DMS153 treated with DMSO at 0.1 percent for 48 hours (cell line): ENCODE measurements at regions not wholly inside any gene's neighbourhood (a gene's known extent, or its start where the extent isn't known, plus 50 kb on each side); places are given as distances from the start of the nearest gene placed in this dataset.

ENCODE experiments used
- DNase-seq: peaks from one replicate; lab custom pipeline; 2025; ENCODE audit not compliant: unreplicated experiment; lab: John Stamatoyannopoulos, UW

GRCh38 chr4:111466811-111467604 lies 678.2 kb upstream of the FAM241A start:
- DNase-seq: no peak

DNA sequence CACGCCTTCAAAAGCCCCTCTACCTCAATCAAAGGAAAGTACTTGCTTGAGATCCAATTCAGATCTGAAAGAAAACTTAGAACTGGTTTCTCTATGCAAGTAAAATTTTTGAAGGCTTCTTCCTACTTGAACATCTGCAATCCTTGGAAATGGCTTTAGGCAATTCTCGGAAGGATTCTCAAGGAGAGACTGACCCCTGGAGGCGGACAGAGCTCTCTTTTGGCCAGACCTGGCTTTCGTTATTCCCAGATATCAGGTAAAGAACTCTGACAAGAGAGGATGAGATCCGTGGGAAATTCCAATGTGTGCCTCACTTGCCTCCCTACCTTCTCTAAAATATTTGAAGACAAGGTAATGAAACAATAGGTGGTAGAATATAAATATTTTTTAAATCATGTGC lies 670.3 kb upstream of the FAM241A start:
- peak; percentile 5 for DNase-seq

DNA sequence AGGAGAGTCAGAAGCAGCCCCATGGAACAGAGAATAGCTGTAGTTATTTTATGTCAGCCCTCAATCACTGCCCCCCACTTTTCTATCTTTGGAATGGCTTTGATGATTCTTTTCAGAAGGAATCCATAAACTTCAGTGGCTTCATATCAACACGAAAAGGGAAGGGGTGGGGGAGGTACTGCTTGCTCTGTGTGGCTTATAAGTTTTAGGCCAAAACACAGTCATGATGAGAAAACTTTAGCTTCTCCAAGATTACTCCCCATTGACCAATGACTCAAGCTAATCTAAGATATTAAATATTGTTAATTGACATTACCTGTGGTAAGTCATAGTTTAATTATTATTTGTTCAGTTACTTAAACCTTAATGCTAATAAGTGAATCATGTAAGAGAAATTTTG lies 669.6 kb upstream of the FAM241A start:
- DNase-seq: no peak

- no peak for DNase-seq
Observed at GRCh38 chr4:111480510-111480909, 664.7 kb upstream of the FAM241A start.

GRCh38 chr4:111483375-111484169 lies 661.7 kb upstream of the FAM241A start:
- DNase-seq: no peak

DNA sequence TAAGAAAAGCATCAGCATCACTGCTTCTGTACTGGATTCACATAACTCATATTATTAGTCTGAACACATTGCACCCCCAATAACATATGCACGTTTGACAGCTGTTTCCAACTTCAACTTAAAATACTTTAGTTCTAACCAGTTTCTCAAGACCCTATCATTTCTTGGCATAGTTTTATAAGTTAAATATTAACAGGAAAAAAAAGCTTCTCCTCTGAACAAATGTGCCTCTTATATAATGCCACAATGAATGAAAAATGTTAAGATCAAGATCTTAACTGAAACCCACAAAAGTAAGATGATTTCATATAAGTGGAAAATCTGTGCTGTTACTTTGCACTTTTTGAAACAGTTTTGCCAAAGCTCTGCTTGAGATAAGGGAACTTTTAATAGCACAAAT lies 652.8 kb upstream of the FAM241A start:
- DNase-seq: no peak

DNA sequence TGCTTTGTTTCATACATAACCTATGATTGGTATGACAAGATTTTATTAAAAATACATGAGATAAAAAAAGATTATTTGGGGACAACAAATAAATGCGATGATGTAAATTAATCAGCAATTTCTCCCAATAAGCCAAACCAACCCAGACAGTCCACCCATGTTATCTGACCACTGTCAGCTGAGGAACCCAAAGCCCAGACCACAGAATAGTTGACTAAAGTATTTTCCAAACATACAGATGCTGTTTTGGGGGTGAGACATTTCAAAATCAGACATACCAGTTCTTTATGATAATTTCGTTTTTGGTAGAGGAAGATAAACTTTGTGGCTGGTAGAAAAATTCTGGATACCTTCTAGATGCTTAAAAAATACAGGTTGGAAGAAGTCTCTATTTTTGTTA lies 650.8 kb upstream of the FAM241A start:
- DNase-seq: no peak

DNA sequence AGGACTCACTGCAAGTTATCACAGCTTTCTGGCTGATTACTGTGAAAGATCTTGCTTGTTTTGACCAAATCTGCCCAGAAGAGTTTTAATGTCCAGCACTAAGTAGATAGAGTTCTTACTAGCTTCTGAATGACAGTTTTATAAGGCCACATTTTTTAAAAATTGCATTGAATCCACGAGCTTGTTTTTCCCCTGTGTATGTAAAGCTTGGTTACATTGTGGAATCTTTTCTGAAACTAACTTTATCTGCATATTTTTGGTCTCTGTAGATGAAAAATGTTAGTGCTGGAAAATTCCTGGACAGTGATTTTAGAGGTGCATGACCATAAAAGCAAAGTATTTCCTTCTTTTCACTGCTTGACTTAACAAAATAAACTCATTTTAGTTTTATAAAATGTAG lies 650.3 kb upstream of the FAM241A start:
- DNase-seq: no peak

- no peak for DNase-seq
Observed at GRCh38 chr4:111499291-111499690, 646.0 kb upstream of the FAM241A start.

- no peak for DNase-seq
Observed at GRCh38 chr4:111499706-111500105, 645.5 kb upstream of the FAM241A start.

GRCh38 chr4:111500858-111501257 lies 644.4 kb upstream of the FAM241A start:
- no peak for DNase-seq

GRCh38 chr4:111501946-111502345 lies 643.3 kb upstream of the FAM241A start:
- no peak for DNase-seq

DNA sequence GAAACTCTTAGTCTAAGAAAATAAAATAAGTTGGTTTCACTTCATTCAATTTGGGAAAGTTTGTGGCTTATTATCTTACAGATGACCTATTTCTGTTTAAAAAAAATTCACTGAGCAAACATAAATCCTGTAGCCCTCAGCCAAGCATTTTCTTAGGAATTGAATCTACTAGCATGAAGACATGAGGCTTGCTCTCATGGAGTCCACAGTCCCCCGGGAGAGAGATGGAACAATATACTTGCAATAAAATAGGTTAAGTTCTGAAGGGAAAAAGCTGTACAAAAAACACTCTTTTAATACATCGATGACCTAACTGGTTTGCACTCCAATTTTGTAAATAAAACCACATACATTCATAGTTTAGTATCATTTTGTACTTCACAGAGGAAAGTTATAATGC lies 642.6 kb upstream of the FAM241A start:
- DNase-seq: no peak

DNA sequence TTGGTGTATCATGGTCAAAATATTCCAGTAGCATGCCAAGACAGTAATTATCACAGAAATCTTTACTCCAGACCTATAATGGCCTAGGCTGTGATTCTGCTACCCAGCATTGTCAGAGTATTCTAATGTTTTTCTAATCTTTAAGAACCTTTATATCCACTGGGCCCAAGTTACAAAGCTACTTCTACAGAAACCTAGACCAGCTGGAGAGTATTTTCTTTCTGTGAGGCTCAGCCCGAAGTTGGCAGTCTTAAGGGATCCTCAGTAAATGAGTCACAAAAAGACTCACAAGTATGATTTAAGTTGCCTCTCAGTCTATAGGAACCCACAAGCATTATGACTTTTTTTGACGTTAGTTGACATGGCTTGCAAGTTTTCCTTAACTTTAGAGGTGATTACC lies 638.5 kb upstream of the FAM241A start:
- no peak for DNase-seq

DNA sequence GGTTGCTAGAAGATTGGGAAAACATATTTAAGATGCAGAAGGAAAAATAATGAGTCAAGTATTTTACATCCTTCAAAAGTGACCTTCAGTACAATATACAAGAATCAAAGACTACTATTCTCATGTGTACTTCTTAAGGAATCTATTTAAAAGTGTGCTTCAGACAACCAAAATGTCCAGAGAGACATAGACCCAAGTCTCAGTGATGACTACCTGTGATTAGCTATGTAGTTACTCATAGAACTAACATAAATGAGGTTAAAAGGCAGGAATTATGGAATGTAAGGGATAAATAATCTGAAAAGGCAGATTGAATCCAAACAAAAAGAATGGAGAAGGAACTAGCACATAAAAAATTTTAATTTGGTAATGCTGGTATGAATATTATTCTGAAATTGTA lies 634.7 kb upstream of the FAM241A start:
- DNase-seq: no peak

- DNase-seq: no peak
Observed at GRCh38 chr4:111512081-111512783, 633.0 kb upstream of the FAM241A start.

GRCh38 chr4:111519683-111520082 lies 625.6 kb upstream of the FAM241A start:
- no peak for DNase-seq

GRCh38 chr4:111530446-111530845 lies 614.8 kb upstream of the FAM241A start:
- DNase-seq: no peak

DNA sequence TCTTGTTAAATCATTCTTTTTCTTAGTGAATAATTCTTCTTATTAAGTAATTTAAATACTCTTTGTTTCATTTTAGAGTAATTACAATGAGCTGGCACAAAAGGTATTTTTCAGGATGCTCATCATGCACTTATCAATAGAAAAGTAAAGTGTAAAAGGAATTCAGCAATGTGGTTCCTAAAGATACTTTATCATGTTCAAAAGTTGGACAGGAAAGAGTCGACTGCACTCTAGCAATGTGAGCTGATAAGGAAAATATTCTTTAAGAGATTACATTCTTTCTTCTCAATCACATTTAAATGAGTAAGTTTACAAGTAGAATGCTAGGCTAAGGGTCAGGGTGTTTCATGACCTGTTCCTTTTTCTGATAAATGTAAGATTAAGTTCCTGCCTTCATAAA lies 609.5 kb upstream of the FAM241A start:
- DNase-seq: no peak

DNA sequence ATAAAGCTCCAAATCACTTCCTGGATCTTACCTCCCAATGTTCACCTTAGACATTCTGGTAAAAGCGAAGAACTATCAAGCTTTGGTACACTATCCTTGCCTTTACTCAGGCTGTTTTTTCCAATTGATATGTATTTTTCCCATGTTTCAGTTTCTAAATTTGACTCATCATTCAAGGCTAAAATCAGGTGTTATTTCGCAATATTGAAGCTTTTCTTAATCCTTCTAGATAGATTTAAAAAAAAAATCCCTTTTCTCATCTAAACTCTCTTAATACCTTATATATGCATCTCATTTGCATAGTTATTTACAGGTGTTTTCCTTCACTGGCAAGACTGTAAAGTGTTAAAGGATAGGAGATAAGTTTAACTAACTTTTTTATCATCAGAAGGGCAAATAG lies 608.1 kb upstream of the FAM241A start:
- no peak for DNase-seq

DNA sequence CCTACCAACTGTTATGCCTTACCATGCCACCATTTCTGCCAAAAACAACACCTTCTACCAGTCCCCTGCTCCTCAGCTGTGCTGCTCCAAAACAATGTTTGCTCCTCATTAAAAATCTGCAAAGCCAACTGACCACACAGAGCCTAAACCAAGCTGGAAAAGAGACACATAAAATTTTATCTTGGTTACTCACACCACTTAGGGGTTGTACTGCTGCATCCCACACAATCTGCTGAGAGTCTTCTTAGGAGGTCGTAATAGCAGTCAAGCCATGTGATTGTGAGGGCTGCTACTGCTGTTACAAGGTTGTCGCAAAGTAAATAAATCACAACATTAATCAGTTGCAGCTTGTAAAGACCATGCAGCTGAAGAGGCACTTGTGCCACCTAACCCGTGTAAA lies 607.4 kb upstream of the FAM241A start:
- DNase-seq: no peak

GRCh38 chr4:111540671-111541070 lies 604.6 kb upstream of the FAM241A start:
- DNase-seq: no peak
